Uterus (tissue), 2 donors: ENCODE measurements at regions not wholly inside any gene's neighbourhood (a gene's known extent, or its start where the extent isn't known, plus 50 kb on each side); places are given as distances from the start of the nearest gene placed in this dataset.

Experiments used
- CTCF ChIP-seq, 4 experiments: fragments of 200-600 bp in 2 of 4; fragments of 450-650 bp in 2 of 4; sonication (generic) in 2 of 4; IDR thresholded peaks; one replicate each; pipeline ENCODE4 v1.5.1; 2016 to 2019; ENCODE audit warnings: antibody characterized with exemption in 4 of 4, mild to moderate bottlenecking in 2 of 4, moderate library complexity in 1 of 4
- POLR2A ChIP-seq, 2 donors: fragments of 450-650 bp; IDR thresholded peaks; one replicate each; pipeline ENCODE4 v1.6.1; 2016; ENCODE audit warnings: antibody characterized with exemption in 2 of 2, mild to moderate bottlenecking in 1 of 2, moderate library complexity in 1 of 2

GRCh38 chr5:164058621-164059020, 553.2 kb downstream of the MAT2B start:
- no peak for TF ChIP-seq CTCF (IDR thresholded peaks at IDR 0.05)
- TF ChIP-seq POLR2A (IDR thresholded peaks at IDR 0.05) = no peak
